GM19397 (cell line): ENCODE measurements at regions not wholly inside any gene's neighbourhood (a gene's known extent, or its start where the extent isn't known, plus 50 kb on each side); places are given as distances from the start of the nearest gene placed in this dataset.
"Not testable (repeated sequence)": the region's sequence is repeated elsewhere in the genome, so short reads cannot be mapped to it uniquely, and the experiment has no call there.

ENCODE experiments used
- ATAC-seq: cut with Tn5 transposase; IDR thresholded peaks from one replicate; pipeline ENCODE4 v1.9.1; 2021; ENCODE audit warnings: mild to moderate bottlenecking, moderate library complexity; ENCODE audit not compliant: unreplicated experiment

DNA sequence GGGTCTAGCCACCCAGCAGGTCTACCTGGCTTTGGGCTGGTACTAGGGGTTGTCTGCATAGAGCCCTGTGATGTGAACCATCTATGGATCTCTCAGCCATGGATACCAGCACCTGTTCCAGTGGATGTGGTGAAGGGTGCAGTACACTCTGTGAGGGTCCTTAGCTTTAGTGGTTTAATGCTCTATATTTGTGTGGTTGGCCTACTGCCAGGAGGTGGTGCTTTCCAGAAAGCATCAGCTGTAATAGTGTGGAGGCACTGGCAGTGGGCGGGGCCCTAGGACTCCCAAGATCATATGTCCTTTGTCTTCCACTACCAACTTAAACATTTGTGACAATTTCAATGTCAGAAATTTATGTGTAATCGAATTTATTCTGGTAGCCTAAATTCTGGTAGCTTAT, 1065.1 kb downstream of the RPIA start:
- ATAC-seq: not testable (repeated sequence)

DNA sequence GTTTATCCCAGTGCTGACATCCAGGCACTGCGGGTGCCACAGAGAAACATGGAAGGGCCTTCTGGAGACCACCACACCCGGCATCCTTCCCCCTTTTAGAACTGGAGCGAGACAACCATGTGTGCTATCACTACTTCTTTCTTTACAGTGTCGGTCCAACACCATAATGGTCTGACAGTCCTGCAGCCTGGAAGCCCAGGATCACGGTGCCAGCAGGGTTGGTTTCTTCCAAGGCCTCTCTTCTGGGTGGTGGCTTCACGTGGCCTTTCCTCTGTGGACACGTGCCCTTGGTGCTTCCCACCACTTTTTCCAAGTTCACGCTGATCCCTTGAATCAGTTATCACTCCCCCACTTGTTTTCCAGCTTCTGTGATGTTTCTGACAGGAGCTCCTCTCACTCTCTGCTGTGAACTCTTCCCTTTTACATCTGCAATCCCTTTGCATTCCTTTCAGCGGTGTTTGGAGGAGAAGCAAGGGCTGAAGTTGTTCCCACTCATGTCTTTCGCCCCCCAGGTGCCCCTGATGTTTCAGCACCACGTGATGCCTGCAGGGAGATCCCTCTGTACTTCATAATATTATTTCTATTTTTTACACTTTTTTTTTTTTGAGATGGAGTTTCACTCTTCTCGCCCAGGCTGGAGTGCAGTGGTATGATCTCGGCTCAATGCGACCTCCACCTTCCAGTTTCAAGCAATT, 1067.0 kb downstream of the RPIA start:
- ATAC-seq: not testable (repeated sequence)

DNA sequence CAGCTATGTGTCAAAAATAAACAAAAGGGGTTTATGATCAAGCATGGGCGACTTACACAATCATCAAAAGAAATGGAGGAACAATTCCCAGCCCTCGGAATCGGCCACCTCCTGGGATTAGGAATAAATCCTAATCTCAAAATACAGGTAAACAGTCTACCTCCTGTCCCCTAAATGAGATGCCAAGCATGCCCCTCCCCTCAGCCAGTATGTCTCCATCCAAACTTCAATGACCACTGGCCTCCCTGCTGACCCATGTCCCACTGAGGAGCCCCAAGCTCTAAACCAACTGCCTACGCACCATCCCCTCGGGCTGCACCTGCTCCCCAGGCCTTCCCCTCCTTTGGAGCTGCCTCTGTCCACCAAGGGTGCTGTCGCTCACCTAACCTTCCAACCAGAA, 1069.3 kb downstream of the RPIA start:
- not testable (repeated sequence) for ATAC-seq

DNA sequence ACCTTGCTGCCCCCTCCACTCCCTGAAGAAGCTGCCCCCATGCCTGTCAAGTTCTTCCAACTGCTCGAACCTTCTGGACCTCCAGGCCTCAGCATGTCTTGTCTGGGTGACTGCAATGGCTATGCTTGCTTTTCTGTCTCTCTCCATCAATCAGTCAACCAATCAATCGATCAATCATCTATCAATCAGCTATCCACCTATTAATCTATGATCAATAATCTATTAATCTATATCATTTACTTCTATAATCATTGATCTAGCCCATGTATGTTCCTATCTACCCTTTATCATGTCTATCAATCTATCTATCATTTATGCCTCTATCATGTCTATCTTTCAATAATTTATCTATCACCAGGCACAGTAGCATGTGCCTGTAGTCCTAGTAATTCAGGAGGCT, 1069.7 kb downstream of the RPIA start:
- ATAC-seq: not testable (repeated sequence)

DNA sequence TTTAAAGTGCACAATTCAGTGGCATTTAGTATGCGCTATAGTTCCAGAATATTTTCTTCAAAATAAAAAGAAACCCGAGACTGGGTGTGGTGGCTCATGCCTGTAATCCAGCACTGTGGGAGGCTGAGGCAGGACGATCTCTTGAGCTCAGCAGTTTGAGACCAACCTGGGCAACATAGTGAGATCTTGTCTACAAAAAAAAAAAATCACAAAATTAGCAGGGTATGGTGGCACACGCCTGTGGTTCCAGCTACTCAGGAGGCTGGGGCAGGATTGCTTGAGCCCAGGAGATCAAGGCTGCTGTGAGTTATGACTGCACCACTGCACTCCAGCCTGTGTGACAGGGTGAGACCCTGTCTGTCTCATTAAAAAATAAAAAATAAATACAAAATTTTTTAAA, 1070.4 kb downstream of the RPIA start:
- not testable (repeated sequence) for ATAC-seq

DNA sequence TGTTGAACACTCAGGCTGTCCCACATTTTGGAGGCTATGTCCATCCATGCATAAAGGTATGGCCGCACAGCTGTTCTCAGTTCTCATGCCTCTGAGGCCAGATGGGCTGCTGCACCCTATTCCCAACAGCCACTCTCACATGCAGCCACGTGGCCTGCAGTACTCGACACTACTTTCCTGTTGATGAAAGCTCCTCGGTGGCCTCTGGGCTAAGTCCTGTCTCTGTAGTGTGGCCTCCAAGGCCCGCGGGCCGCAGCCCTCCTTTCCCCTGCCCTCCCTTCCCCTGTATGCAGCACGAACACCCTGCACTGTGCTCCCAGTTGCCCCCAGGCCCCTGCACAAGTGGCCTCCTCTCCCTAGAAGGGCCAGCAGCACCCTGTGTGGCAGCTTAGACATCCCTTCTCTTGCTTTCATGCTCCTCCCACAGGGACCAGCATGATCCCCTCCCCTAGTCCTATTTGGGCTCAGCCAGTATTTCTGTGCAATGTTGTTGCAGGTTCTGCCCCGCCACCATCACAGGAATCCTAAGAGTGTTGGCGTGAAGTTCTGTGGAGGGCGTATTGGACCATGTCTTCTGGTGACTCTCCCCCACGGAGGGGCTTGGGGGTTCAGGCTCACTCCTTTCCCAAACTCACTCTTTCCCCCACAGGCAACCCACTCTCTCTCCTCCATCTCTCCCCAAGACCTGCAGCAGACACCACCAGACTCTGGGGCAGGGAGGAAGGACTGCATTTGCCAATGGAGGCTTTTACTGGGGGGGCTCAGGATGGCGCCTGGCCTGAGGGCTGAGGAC, 1071.2 kb downstream of the RPIA start:
- not testable (repeated sequence) for ATAC-seq

DNA sequence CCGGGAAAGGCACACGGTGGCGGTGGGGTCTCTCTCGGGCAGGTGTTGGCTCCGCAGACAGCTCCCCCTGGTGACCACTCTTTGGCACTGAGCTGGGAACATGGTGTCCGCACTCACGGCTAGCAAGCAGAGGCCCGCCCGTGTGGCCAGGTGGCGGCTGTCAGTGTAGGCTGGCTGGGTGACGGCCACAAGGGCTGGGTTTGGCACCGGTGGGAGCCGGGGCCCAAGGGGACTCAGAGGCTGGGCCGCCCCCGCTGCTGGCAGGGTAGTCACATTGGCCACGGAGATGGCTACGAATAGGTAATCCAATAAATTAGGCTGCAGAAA, 1071.7 kb downstream of the RPIA start:
- no peak for ATAC-seq

DNA sequence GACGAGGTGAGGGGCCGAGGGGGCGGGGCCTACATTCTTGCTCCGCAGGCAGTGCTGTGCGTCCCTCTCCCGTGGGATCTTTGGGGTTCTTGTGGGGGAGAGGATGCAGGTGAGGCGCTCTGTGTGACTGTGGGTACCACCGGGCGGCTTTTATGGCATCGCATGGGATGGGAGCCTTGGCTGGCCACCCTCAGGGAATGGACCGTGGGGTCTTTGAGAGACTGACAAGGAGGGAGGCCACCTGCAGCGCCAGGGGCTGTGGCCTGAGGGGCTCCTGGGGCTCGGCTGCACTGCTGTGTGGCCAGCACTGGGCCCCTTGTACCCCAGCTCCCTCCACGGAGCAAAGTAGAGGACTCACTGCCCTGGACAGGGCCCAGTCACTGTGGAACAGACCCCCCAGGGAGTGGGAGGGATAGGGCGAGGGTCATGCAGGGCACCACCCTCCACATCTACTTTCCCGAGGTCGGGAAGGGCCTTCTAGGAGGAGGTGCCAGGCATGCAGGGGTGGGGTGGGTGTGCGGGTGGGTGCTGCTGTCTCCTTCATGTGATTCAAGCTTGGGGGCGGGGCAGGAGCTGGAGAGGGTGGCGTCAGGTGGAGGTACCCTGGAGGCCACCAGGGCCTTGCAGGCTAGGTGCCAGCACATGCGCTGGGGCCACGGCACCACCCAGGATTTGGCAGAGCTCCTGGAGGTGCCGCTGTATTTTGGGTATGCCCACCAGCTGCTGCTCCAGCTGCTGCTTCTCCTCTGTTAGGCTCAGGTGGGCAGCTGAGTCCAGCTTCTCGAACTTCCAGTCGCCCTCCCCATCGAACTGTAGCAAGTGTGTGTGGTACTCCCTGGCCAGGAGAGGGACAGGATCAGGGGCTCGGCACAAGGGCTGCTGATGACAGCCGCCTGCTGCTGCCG, 1072.4 kb downstream of the RPIA start:
- no peak for ATAC-seq

DNA sequence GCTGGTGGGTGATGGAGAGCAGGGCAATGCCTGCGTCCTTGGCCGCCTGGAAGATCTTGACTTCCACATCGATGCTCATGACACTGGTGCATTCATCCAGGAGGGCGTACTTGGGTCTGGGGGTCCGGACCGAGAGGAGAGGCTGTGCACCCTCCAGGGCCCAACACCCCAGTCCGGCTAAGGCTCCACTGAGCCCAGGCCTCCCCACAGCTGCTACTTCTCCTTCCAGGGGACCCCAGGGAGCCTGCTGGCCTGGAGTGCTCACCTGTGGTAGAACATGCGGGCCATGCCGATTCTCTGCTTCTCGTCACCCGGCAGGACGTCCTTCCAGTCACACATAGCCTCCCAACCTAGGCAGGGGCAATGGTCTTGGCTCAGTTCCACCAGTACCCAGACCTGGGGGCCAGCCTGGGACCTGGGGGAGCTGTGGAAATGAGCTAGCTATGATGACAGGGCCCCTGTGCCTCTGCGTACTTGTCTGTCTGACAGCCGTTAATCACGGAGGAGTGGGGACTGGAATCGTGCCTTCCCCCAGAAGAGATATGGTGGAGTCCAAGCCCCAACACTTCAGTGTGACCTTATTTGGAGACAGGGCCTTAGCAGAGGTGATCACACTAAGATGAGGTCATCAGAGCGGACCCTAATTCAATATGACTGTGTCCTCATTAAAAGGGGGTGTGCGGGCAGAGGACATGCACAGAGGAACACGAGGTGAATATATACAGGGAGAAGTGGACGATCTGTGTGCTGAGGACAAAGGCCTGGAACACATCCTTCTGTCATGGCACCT, 1073.3 kb downstream of the RPIA start:
- not testable (repeated sequence) for ATAC-seq

DNA sequence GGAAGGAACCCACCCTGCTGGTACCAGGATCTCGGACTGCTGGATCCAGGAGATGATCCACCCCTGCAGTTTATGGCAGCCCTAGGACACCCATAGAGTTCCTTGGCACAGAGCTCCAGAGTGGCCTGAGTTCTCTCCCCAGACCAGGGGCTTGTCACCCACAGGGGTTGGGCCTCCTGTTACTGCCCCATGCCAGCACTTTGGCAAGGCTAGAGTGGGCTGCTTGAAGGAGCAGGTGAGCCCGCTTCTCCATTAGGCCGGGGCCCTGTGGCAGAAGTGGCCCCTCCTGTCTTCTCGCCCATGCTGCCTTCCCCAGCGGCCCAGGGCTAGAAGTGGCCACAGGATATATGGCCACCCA, 1073.9 kb downstream of the RPIA start:
- not testable (repeated sequence) for ATAC-seq

DNA sequence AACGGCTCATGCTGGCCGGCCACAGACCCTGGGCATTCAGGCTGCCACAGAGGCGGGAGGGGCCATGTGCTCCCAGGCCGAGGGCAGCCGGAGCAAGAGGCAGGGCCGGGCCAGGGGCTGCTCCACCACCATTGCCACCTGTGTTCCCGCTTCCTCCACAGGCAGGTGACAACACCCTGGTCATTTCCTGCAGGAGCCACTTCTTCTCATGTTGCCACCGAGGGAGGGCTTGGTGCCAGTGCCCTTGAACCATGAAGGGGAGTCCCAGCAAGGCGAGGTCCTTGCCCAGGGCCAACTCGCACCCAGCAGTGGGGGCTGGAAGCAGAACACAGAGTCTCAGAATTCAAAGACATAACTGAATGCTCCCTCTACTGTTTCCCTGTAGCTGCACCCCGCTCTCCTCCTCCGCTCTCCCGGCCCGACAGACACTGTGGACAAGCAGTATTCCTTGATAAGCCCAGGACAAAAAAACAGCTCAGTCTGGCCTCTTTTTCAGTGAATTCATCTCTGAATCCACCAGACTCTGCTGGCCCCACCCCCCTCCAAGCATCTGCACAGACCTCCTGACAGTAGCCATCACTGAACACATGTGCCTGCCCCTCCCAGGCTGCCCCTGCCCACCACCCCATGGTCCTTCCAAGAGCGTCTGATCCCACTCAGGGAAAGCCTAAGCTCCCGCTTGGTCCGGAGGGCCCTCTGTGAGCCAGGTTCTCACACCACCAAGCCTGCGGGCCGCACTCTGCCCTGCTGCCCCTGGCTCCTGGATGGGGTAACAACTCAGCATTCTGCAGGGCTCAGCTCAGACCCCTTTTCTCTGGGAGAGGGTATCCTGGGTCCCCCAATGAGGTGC, 1074.9 kb downstream of the RPIA start:
- not testable (repeated sequence) for ATAC-seq

DNA sequence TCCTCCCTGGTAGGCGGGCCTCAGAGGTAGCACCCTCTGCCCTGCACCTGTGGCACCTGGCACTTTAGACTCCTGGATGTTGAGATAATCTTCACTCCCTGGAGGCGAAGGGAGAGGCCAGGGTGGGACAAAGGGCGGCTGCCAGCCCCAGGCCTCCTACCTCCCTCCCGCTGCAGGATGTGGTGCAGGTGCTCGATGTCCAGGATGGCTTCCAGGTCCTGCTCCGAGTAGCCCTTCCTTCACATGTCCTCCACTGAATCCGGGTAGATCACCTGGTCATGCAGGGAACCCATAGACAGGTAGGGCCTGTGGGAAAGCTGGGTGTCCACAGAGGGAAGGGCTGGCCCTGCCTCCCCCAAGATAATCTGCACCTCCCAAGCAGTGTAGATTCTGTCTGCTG, 1075.6 kb downstream of the RPIA start:
- ATAC-seq: not testable (repeated sequence)

DNA sequence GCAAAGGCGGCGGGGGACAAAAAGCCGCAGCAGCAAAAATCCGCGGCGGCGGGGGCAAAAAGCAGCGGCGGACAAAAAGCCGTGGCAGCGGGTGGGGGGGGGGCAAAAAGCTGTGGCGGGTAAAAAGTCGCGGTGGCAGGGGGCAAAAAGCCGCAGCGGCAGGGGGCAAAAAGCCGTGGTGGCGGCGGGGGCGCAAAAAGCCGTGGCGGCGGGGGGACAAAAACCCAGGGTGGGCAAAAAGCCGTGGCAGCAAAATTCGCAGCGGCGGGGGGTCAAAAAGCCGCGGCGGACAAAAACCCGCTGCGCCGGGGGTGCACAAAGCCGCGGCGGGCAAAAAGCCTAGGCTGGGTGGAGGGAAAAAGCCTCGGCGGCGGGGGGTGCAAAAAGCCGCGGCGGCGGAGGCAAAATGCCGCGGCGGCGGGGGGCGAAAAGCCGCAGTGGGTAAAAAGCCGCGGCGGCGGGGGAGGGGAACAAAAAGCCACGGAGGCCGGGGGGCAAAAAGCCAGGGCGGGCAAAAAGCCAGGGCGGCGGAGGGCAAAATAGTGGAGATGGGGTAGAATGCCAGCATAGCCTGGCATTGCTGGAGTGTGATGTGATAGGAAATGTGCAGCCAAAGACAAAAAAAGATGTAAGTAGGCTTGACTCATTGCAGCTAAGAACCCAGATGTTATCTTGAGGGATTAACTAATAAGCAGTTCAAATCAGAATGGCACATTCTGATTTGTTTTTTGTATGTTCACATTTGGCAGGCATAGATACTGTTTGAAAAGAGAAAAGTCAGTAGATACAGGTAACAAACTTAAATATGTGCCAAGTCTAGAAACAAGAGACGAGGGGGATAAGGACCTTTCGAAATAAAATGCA, 1076.3 kb downstream of the RPIA start:
- ATAC-seq: no peak

DNA sequence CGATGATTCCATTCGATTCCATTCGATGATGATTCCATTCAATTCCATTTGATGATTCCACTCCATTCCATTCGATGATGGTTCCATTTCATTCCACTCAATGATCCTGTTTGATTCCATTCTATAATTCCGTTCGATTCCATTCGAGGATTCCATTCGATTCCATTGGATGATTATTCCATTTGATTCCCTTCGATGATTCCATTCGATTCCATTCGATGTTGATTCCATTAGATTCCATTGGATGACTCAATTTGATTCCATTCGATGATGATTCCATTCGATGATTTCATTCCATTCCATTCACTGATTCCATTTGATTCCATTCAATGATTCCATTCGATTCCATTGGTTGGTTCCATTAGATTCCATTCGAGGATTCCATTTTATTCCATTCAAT, 1084.4 kb downstream of the RPIA start:
- ATAC-seq: no peak

DNA sequence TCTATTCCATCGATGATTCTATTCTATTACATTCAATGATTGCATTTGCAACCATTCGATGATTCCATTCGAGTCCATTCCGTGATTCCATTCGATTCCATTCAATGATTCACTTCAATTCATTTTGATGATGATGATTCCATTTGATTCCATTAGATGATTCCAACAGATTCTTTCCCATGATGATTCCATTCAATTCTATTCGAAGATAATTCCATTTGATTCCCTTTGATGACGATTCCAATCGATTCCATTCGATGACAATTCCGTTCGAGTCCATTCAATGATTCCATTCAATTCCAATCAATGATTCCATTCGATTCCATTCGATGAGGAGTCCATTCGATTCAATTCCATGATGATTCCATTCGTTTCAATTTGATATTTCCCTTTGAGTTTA, 1088.8 kb downstream of the RPIA start:
- no peak for ATAC-seq

DNA sequence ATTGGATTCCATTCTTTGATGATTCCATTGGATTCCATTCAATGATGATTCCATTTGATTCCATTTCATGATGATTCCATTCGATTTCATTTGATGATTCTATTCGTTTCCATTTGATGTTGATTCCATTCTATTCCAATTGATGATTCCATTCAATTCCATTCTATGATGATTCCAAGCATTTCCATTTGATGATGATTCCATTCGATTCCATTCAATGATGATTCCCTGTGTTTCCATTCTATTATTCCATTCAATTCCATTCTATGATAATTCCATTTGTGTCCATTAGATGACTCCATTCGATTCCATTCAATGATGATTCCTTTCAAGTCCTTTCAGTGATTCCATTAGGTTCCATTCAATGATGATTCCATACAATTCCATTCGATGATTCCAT, 1090.5 kb downstream of the RPIA start:
- no peak for ATAC-seq

DNA sequence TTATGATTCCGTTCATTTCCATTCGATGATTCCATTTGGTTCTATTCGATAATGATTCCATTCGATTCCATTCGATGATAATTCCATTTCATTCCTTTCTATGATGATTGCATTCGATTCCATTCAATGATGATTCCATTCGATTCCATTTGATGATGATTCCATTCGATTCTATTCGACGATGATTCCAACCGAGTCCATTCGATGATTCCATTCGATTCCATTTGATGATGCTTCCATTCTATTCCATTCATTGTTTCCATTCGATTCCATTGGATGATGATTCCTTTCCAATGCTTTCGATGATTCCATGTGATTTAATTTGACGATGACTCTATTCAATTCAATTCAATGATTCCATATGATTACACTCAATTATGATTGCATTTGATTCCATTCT, 1093.5 kb downstream of the RPIA start:
- ATAC-seq: no peak

DNA sequence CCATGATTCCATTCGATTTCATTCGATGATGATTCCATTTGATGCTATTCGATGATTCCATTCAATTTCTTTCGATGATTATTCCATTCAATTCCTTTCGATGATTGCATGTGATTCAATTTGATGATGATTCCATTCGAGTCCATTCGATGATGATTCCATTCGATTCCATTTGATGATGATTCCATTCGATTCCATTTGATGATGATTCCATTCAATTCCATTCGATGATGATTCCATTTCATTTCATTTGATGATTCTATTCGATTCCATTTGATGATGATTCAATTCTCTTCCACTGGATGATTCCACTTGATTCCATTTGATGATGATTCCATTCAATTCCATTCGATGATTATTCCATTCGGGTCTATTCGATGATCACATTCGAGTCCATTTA, 1094.1 kb downstream of the RPIA start:
- not testable (repeated sequence) for ATAC-seq

DNA sequence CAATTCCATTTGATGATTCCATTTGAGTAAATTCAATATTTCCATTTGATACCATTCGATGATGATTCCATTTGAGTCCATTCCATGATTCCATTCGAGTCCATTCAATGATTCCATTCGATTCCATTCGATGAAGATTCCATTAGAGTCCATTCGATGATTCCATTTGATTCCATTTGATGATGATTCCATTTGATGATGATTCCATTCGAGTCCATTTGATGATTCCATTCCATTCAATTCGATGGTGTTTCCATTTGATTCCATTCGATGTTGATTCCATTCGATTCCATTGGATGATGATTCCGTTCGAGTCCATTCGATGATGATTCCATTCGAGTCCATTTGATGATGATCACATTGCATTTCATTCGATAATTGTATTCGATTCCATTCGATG, 1095.2 kb downstream of the RPIA start:
- not testable (repeated sequence) for ATAC-seq
